WTC11 (cell line): ENCODE measurements at regions not wholly inside any gene's neighbourhood (a gene's known extent, or its start where the extent isn't known, plus 50 kb on each side); places are given as distances from the start of the nearest gene placed in this dataset.

Experiments used
- ATAC-seq: fragments of 200-7000 bp; cut with Tn5 transposase; 2 replicates; pipeline ENCODE4 v1.10.0; 2021; ENCODE audit warnings: mild to moderate bottlenecking, moderate library complexity
- CTCF ChIA-PET: fragments of 300-600 bp; sonication (Branson Sonifier 250); formaldehyde crosslinking; loops from one replicate; lab custom pipeline; 2021; ENCODE audit warnings: antibody characterized with exemption; lab: Charles Lee
- POLR2A ChIA-PET: fragments of 350-600 bp; sonication (Branson Sonifier 250); formaldehyde crosslinking; loops from one replicate; lab custom pipeline; 2021; ENCODE audit warnings: antibody characterized with exemption; lab: Charles Lee
- DNase-seq: peaks from one replicate; pipeline ENCODE4 v3.0.0; 2021; ENCODE audit warnings: low spot score
- H3K27ac Mint-ChIP-seq: 2 replicates; pipeline ENCODE4 v1.8.0; 2021; ENCODE audit warnings: mixed read lengths
- H3K27me3 Mint-ChIP-seq: 2 replicates; pipeline ENCODE4 v1.8.0; 2021; ENCODE audit warnings: low read depth, mild to moderate bottlenecking, moderate library complexity, mixed read lengths
- H3K36me3 Mint-ChIP-seq: 2 replicates; pipeline ENCODE4 v1.8.0; 2021; ENCODE audit warnings: mixed read lengths
- H3K4me1 Mint-ChIP-seq: 2 replicates; pipeline ENCODE4 v1.8.0; 2022; ENCODE audit warnings: mixed read lengths
- H3K4me3 Mint-ChIP-seq: 2 replicates; pipeline ENCODE4 v1.8.0; 2021; ENCODE audit warnings: mild to moderate bottlenecking, moderate library complexity, mixed read lengths
- H3K9me3 Mint-ChIP-seq: 2 replicates; pipeline ENCODE4 v1.8.0; 2021; ENCODE audit warnings: mixed read lengths
- ELF4 ChIP-seq: sonication (generic); formaldehyde crosslinking; IDR thresholded peaks from 2 replicates; pipeline ENCODE4 v1.8.1; 2022; ENCODE audit warnings: low read depth, mild to moderate bottlenecking, moderate library complexity, missing genetic modification reagents
- FOXJ3 ChIP-seq: sonication (generic); formaldehyde crosslinking; IDR thresholded peaks from 2 replicates; pipeline ENCODE4 v1.9.0; 2021; ENCODE audit warnings: missing genetic modification reagents, mild to moderate bottlenecking, borderline replicate concordance
- GABPB1 ChIP-seq: sonication (generic); formaldehyde crosslinking; IDR thresholded peaks from 2 replicates; pipeline ENCODE4 v1.8.1; 2023; ENCODE audit warnings: mild to moderate bottlenecking, missing genetic modification reagents
- HMGA2 ChIP-seq: fragments of 250-450 bp; sonication (Bioruptor Pico); IDR thresholded peaks from 2 replicates; pipeline ENCODE4 v1.4.0; 2021; ENCODE audit warnings: mild to moderate bottlenecking, moderate library complexity
- MXD4 ChIP-seq: fragments of 250-450 bp; sonication (Bioruptor Pico); IDR thresholded peaks from 2 replicates; pipeline ENCODE4 v1.8.0; 2021; ENCODE audit warnings: mild to moderate bottlenecking, moderate library complexity, borderline replicate concordance
- MYBL2 ChIP-seq: sonication (generic); formaldehyde crosslinking; IDR thresholded peaks from 2 replicates; pipeline ENCODE4 v1.8.1; 2023; ENCODE audit warnings: mild to moderate bottlenecking, moderate library complexity, missing genetic modification reagents
- NFATC4 ChIP-seq: fragments of 250-450 bp; sonication (Bioruptor Pico); IDR thresholded peaks from 2 replicates; pipeline ENCODE4 v1.9.0; 2021; ENCODE audit warnings: mild to moderate bottlenecking
- NR3C1 ChIP-seq: sonication (generic); formaldehyde crosslinking; conservative IDR thresholded peaks from 2 replicates; pipeline ENCODE4 v1.8.1; 2023; ENCODE audit warnings: low read depth, mild to moderate bottlenecking, missing genetic modification reagents
- OVOL2 ChIP-seq: fragments of 250-450 bp; sonication (Bioruptor Pico); IDR thresholded peaks from 2 replicates; pipeline ENCODE4 v1.9.0; 2021; ENCODE audit warnings: mild to moderate bottlenecking, borderline replicate concordance
- RELA ChIP-seq: sonication (generic); formaldehyde crosslinking; IDR thresholded peaks from 2 replicates; pipeline ENCODE4 v1.8.1; 2022; ENCODE audit warnings: missing genetic modification reagents, mild to moderate bottlenecking, borderline replicate concordance
- RORB ChIP-seq: fragments of 250-450 bp; sonication (Bioruptor Pico); IDR thresholded peaks from 2 replicates; pipeline ENCODE4 v1.9.0; 2021; ENCODE audit warnings: mild to moderate bottlenecking
- ZNF317 ChIP-seq: sonication (generic); formaldehyde crosslinking; IDR thresholded peaks from 2 replicates; pipeline ENCODE4 v1.8.1; 2023; ENCODE audit warnings: low read depth, mild to moderate bottlenecking, moderate library complexity, missing genetic modification reagents, borderline replicate concordance
- ZNF416 ChIP-seq: fragments of 250-450 bp; sonication (Bioruptor Pico); IDR thresholded peaks from 2 replicates; pipeline ENCODE4 v1.9.0; 2021; ENCODE audit warnings: mild to moderate bottlenecking, inconsistent platforms
- ZNF532 ChIP-seq: fragments of 250-450 bp; sonication (Bioruptor Pico); IDR thresholded peaks from 2 replicates; pipeline ENCODE4 v1.9.0; 2021; ENCODE audit warnings: mild to moderate bottlenecking, borderline replicate concordance
- ZSCAN18 ChIP-seq: fragments of 250-450 bp; sonication (Bioruptor Pico); IDR thresholded peaks from 2 replicates; pipeline ENCODE4 v2.1.2; 2022; ENCODE audit warnings: mild to moderate bottlenecking, moderate library complexity
- TF ChIP-seq, protein P1 (sequence below): sonication (generic); formaldehyde crosslinking; conservative IDR thresholded peaks from 2 replicates; pipeline ENCODE4 v1.8.1; 2023; ENCODE audit warnings: mild to moderate bottlenecking, low read depth, missing genetic modification reagents, moderate library complexity
- TF ChIP-seq, protein P2 (sequence below): sonication (generic); formaldehyde crosslinking; IDR thresholded peaks from 2 replicates; pipeline ENCODE4 v1.8.0; 2022; ENCODE audit warnings: mild to moderate bottlenecking, missing genetic modification reagents
- TF ChIP-seq, protein P3 (sequence below): sonication (generic); formaldehyde crosslinking; IDR thresholded peaks from 2 replicates; pipeline ENCODE4 v1.8.0; 2022; ENCODE audit warnings: mild to moderate bottlenecking, missing genetic modification reagents
- TF ChIP-seq, protein P4 (sequence below): sonication (generic); formaldehyde crosslinking; IDR thresholded peaks from 2 replicates; pipeline ENCODE4 v1.8.1; 2023; ENCODE audit warnings: mild to moderate bottlenecking, missing genetic modification reagents
- TF ChIP-seq, protein P5 (sequence below): fragments of 250-450 bp; sonication (Bioruptor Pico); IDR thresholded peaks from 2 replicates; pipeline ENCODE4 v1.8.0; 2021; ENCODE audit warnings: mild to moderate bottlenecking

DNA sequence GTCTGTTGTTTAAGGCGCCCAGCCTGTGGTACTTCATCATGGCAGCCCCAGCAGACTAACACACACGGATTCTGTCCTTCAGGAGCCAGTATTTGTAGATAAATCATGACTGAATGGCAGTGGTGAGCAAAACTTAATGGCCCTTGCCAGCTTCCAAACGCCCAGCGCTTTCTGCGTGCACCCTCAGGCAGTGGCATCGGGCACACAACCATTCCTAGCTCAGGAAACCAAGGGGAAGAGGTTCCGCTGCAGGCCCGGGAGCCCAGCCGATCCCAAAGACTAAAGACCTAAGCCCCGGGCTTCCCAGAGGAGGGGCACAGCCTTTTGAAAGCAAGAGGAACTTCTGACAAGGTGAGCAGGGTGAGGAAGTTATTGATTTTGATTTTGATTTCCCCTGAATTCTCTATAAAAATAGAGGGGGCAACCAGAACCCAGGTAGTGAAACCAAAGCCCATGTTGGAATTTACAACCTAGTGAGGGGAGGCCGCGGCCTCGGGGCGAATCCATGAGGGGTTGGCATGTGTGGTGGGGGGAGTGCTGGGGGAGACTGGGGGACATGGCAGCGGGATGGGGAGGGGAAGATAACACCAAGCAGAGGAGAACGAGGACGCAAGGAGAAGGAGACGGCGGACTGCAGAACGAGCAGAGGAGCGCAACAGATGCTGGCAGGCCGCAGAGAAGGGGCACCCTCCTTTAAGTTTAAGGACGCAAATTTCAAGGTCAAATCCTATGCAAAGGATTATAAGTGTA, 79.9 kb upstream of the SEPTIN5 start (continued):
- TF ChIP-seq ZNF532 (CRISPR knock-in tag): no peak
- no peak for TF ChIP-seq MYBL2 (CRISPR knock-in tag)
- no peak for TF ChIP-seq GABPB1 (CRISPR knock-in tag)
- TF ChIP-seq RELA (CRISPR knock-in tag): no peak
- no peak for TF ChIP-seq HMGA2 (CRISPR knock-in tag)
- no peak for TF ChIP-seq RORB (CRISPR knock-in tag)

GRCh38 chr22:19635644-19636043, 78.7 kb upstream of the SEPTIN5 start:
- peaks cover 9% of the 10 kb centered on the region for H3K4me1 Mint-ChIP-seq
- ATAC-seq: no peak
- ChIA-PET CTCF (no interaction called here), POLR2A (no interaction called here)
- peaks cover under 1% of the 10 kb centered on the region; the same call in 1 of the 2 replicates for H3K27me3 Mint-ChIP-seq
- H3K4me3 Mint-ChIP-seq: no peak overlapping the region
- no peak for DNase-seq
- no peak overlapping the region for H3K27ac Mint-ChIP-seq
- no peak for TF ChIP-seq NR3C1 (CRISPR knock-in tag)
- TF ChIP-seq, protein P1, sequence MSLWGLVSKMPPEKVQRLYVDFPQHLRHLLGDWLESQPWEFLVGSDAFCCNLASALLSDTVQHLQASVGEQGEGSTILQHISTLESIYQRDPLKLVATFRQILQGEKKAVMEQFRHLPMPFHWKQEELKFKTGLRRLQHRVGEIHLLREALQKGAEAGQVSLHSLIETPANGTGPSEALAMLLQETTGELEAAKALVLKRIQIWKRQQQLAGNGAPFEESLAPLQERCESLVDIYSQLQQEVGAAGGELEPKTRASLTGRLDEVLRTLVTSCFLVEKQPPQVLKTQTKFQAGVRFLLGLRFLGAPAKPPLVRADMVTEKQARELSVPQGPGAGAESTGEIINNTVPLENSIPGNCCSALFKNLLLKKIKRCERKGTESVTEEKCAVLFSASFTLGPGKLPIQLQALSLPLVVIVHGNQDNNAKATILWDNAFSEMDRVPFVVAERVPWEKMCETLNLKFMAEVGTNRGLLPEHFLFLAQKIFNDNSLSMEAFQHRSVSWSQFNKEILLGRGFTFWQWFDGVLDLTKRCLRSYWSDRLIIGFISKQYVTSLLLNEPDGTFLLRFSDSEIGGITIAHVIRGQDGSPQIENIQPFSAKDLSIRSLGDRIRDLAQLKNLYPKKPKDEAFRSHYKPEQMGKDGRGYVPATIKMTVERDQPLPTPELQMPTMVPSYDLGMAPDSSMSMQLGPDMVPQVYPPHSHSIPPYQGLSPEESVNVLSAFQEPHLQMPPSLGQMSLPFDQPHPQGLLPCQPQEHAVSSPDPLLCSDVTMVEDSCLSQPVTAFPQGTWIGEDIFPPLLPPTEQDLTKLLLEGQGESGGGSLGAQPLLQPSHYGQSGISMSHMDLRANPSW: no peak
- TF ChIP-seq, protein P2, sequence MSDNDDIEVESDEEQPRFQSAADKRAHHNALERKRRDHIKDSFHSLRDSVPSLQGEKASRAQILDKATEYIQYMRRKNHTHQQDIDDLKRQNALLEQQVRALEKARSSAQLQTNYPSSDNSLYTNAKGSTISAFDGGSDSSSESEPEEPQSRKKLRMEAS (CRISPR knock-in tag): no peak
- no peak for TF ChIP-seq NFATC4
- no peak for TF ChIP-seq ELF4 (CRISPR knock-in tag)
- no peak for TF ChIP-seq RORB (CRISPR knock-in tag)
- no peak for TF ChIP-seq MXD4 (CRISPR knock-in tag)
- no peak for TF ChIP-seq ZSCAN18 (CRISPR knock-in tag)
- TF ChIP-seq FOXJ3: no peak
- TF ChIP-seq, protein P3, sequence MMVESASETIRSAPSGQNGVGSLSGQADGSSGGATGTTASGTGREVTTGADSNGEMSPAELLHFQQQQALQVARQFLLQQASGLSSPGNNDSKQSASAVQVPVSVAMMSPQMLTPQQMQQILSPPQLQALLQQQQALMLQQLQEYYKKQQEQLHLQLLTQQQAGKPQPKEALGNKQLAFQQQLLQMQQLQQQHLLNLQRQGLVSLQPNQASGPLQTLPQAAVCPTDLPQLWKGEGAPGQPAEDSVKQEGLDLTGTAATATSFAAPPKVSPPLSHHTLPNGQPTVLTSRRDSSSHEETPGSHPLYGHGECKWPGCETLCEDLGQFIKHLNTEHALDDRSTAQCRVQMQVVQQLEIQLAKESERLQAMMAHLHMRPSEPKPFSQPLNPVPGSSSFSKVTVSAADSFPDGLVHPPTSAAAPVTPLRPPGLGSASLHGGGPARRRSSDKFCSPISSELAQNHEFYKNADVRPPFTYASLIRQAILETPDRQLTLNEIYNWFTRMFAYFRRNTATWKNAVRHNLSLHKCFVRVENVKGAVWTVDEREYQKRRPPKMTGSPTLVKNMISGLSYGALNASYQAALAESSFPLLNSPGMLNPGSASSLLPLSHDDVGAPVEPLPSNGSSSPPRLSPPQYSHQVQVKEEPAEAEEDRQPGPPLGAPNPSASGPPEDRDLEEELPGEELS (CRISPR knock-in tag): no peak
- TF ChIP-seq GABPB1 (CRISPR knock-in tag): no peak
- TF ChIP-seq ZNF416 (CRISPR knock-in tag): no peak
- TF ChIP-seq, protein P4, sequence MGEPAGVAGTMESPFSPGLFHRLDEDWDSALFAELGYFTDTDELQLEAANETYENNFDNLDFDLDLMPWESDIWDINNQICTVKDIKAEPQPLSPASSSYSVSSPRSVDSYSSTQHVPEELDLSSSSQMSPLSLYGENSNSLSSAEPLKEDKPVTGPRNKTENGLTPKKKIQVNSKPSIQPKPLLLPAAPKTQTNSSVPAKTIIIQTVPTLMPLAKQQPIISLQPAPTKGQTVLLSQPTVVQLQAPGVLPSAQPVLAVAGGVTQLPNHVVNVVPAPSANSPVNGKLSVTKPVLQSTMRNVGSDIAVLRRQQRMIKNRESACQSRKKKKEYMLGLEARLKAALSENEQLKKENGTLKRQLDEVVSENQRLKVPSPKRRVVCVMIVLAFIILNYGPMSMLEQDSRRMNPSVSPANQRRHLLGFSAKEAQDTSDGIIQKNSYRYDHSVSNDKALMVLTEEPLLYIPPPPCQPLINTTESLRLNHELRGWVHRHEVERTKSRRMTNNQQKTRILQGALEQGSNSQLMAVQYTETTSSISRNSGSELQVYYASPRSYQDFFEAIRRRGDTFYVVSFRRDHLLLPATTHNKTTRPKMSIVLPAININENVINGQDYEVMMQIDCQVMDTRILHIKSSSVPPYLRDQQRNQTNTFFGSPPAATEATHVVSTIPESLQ (CRISPR knock-in tag): no peak
- TF ChIP-seq ZNF317 (CRISPR knock-in tag): no peak
- TF ChIP-seq, protein P5, sequence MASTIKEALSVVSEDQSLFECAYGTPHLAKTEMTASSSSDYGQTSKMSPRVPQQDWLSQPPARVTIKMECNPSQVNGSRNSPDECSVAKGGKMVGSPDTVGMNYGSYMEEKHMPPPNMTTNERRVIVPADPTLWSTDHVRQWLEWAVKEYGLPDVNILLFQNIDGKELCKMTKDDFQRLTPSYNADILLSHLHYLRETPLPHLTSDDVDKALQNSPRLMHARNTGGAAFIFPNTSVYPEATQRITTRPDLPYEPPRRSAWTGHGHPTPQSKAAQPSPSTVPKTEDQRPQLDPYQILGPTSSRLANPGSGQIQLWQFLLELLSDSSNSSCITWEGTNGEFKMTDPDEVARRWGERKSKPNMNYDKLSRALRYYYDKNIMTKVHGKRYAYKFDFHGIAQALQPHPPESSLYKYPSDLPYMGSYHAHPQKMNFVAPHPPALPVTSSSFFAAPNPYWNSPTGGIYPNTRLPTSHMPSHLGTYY (CRISPR knock-in tag): no peak
- no peak for TF ChIP-seq OVOL2 (CRISPR knock-in tag)
- no peaks in the 10 kb centered on the region for H3K36me3 Mint-ChIP-seq
- H3K9me3 Mint-ChIP-seq: no peaks in the 10 kb centered on the region
